ENCODE measurements at regions not wholly inside any gene's neighbourhood (a gene's known extent, or its start where the extent isn't known, plus 50 kb on each side); places are given as distances from the start of the nearest gene placed in this dataset.

GRCh38 chr14:97277711-97278110 lies 480.5 kb downstream of the VRK1 start:
- no peak for TF ChIP-seq CTCF (IDR thresholded peaks at IDR 0.05; ENCODE audit: insufficient read depth, low read depth, low read length)
- no peak for TF ChIP-seq EZH2 (IDR thresholded peaks at IDR 0.05; ENCODE audit: insufficient read depth, low read length)

All from astrocyte (in vitro differentiated cells and primary cell).